Right renal cortex interstitium (tissue), 3 donors: ENCODE measurements at regions not wholly inside any gene's neighbourhood (a gene's known extent, or its start where the extent isn't known, plus 50 kb on each side); places are given as distances from the start of the nearest gene placed in this dataset.
"Not testable (repeated sequence)": the region's sequence is repeated elsewhere in the genome, so short reads cannot be mapped to it uniquely, and the experiment has no call there.

Experiments used
- DNase-seq, 3 donors: peaks; one replicate each; pipeline ENCODE4 v3.0.0-alpha.2; 2013; ENCODE audit warnings: low read depth in 3 of 3, low spot score in 2 of 3

DNA sequence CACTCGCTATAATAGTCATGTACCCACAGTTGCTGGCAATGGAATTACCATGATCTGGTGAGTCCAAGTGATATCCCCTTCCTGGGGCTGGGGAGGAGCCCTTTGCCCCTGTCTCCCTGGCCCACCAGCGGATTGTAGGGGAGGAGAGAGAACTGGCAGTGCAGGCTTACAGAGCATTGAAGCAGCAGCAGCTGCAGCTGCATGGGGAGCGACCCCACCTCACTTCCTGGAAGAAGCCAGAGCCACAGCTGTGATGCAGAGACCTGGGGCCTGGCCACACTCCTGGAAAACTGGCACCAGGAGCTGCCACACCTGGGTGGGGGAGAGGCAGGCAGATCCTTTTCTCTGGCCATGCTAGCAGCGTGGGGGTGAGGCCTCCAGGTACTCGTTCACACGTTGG is 300.1 kb upstream of the PROK2 start:
- DNase-seq: no peak

DNA sequence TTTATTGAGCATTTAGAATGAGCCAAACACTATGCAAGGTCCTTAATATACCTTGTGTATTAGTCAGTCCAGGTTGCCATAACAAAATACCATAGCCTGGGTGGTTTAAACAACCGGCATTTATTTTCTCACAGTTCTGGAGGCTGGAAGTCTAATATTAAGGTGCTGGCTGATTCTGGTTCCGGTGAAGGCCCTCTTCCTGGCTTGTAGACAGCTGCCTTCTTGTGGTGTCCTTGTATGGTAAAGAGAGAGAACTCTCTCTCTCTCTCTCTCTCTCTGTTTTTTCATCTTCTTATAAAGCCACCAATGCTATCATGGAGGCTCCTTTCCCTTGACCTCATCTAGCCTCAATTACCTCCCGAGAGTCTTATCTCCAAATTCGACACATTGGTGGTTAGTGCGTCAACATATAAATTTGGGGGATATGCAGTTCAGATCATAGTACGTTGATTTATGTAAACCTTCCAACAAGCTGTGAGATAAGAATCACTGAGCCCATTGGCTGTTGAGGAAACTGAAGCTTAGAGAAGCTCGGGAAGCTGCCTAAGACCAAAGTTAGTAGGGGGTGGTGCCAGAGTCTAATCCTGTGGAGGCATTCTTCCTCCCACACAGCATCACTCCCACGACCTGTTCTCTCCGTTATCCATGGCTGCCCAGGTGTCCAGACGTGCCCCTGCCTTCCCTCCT is 298.0 kb upstream of the PROK2 start:
- no peak for DNase-seq

DNA sequence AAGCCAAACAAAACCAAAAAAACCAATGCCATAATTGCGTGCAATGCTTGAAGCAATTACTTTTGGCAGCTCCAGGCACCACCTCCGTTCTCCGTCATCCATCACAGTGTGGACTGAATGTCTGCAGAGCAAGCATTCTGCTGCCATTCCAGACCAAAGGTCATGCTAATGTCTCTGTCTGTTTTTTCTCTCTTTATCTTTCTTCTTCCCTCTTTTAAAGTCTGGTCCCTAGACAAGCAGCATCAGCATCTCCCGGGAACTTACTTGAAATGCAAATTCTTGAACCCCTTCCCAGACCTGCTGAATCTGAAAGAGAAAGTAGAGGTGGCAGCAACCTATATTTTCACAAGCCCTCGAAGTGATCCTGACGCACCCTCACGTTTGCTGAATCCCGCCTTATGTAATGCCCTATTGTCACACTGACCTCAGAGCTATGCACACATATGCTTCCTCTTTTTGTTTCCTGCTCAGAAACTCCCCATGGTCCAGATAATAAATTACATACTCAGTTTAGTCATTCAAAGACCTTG is 297.3 kb upstream of the PROK2 start:
- DNase-seq: no peak

DNA sequence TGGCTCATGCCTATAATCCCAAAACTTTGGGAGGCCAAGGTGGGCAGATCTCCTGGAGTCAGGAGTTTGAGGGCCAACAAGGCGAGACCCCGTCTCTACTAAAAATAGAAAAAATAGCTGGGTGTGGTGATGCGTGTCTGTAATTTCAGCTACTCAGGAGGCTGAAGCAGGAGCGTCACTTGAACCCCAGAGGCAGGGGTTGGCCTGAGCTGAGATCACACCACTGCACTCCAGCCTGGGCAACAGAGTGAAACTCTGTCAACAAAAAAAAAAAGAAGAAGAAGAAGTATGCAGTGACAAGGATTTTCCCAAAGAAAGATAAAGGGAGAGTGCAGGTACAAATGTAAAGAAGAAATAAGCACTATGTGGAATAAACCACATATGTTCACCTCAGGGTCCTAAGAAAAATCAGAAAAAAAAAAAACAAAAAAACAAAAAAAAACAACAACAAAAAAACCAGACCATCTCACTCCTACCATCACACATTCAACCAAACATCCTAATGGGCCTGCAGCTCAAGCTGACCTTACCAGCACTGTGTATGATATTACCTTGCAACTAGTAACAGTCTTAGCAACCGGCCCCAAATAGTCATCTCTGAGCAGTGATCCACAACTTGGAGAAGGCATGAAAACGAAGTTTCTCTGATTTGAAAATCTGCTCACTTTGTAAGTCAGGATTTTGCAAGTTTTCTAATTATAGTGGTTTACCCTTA is 296.7 kb upstream of the PROK2 start:
- no peak for DNase-seq

DNA sequence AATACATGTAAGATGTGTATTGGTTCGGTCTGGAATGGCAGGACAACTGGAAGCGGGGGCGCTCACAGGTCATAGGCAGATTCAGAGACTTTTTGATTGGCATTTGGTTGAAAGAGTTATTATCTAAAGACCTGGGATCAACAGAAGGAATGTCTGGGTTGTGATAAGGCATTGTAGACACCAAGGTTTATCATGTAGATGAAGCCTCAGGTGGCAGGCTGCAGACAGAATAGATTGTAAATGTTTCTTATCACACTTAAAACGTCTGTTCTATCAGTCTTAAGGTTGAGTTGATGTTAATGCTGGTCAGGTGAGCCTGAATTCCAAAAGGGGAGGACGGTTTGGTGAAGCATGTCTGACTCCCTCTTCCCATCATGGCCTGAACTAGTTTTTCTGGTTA is 295.9 kb upstream of the PROK2 start:
- no peak for DNase-seq

DNA sequence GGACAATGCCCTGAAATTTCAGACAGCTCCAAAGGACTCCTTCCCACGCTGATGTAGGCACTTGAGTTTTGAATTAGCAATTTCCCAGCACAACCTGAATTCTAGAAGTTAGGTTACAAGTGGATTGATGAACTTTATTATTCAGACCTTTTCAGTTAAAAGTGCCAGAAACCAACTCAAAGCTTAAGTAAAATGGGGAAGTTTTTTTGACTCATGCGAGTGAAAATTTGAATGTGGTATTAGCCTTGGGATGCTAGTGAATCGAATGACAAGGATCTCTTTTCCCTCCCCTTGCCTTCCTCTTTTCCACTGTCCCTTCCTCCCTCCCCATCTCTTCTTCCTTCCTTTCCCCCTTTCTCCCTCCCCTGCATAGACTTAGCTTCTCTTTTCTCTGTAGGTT is 295.1 kb upstream of the PROK2 start:
- DNase-seq: no peak

DNA sequence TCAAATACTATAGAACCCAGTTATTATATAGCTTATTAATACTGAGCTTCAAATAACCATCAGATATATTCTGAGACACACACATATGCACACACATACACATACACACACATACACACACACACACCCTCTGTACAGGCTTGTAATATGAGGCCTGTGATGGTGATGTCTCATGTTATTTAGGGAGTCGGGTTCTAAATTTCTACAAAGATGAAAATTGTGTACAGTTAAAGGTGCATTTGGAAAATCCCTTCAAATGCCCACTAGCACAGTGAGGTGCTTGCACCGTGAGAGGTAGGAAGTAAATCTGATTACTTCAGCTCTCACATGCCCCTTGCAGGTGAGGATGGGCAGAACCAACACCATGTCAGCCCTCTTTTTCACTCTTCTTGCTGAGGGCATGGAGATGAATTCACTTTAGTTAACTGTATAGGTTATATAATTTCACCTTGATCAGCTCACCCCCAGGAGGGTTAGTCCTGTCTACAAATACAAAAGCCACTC is 294.5 kb upstream of the PROK2 start:
- DNase-seq: no peak

DNA sequence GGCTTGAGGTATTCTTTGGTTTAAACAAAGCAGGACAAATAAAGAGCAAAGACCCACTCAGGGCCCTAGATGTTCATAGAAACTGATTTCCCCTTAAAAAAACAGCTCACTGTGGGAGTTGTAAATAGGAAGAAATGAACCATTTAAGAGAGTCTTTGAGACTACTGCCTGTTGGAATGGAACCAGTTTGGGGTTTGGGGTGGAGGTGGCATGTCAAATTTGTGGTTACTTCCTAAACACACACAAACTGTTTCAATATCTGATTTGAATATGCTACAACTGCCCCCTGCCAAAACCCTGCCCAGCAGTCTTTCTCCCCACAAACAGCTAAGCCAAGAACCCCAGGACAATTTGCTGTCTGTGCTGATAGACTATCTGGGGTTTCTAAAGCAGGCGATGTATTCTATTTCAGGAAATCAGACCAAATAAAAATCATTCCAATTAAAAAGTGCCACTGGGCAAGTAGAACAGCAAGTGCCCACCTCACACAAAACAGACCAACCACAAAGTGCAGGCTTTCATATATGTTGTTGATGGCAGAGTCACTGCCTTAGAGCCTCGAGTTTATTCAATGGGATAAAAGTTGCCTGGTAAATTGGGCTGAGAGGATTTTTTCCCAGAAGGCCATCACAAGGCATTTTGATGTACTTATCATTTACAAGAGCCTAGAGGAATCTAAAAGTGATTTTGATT is 293.9 kb upstream of the PROK2 start:
- DNase-seq: no peak

DNA sequence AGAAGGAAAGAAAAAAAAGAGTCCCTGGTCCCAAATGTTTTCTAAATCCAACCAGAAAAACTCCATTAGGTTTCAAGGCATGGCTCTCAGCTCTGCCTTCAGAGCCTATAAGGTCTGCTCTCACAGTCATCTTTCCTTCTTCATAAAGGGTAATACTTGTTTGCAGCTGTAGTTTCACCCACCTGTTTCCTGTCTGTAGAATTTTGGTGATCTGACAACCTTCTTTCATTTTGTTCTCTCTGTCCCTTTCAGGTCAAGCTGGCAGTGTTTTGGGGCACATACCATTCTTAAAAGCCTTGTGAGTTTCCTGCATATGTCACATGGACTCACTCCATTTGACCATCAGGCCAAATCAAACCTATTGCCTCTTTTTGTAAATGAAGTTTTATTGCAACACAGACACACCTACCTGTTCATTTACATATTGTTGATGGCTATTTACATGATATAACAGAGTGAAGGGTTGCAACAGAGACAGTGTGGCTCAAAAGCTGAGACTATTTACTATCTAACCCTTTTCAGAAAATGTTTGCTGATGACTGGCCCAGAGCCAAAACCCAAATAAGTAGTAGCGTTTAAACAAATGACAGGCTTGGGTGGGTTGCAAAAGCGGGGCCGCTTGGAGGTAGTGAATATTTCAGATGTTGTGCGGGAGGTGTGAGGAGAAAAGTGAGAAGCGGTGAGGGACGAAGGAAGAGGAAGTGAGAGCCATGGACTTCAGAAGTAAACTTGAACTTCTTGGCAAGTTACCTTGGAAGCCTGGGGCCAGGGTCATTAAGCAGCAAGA is 292.7 kb upstream of the PROK2 start:
- no peak for DNase-seq

DNA sequence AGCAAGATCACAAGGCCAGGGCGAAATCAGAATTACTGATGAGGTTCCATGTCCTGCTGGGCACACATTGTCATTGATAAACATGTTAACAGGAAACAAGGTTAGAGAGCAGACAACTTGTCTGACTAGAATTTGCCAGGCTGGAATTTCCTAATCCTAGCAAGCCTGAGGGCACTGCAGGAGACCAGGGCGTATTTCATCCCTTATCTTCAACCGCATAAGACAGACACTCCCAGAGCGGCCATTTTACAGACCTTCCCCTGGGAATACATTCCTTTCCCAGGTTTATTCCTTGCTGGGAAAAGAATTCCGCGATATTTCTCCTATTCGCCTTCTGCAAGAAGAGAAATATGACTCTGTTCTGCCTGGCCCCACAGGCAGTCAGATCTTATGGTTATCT is 290.9 kb upstream of the PROK2 start:
- DNase-seq: not testable (repeated sequence)

DNA sequence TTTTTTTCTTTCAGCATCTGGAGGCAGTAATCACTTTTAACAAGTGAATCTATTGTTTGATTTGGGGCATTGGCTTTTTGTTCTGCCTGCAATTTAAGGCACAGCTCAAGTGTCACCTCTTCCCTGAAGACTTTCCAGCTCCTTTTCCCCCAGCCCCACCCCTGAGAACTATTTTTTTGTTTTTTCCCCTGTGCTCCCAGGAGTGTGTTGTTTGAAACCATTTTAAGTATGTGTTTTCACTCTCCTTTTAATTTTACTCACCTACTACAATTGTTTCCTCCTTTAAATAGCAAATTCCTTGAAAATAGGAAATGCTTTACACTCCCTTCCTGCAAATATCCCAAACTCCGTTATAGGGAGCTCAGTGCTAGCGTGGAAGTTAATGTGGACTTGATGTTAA is 286.7 kb upstream of the PROK2 start:
- no peak for DNase-seq

DNA sequence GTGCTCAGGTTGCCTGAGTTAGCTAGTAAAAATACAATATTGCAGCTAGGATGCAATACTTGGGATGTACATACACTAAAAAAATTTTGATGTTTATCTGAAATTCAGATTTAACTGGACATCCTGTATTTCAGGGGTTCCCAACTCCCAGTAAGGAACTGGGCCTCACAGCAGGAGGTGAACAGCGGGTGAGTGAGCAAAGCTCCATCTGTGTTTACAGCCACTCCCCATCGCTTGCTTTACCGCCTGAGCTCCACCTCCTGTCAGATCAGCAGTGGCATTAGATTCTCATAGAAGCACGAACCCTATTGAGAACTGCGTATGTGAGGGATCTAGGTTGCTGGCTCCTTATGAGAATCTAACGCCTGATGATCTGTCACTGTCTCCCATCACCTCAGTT is 285.1 kb upstream of the PROK2 start:
- no peak for DNase-seq

DNA sequence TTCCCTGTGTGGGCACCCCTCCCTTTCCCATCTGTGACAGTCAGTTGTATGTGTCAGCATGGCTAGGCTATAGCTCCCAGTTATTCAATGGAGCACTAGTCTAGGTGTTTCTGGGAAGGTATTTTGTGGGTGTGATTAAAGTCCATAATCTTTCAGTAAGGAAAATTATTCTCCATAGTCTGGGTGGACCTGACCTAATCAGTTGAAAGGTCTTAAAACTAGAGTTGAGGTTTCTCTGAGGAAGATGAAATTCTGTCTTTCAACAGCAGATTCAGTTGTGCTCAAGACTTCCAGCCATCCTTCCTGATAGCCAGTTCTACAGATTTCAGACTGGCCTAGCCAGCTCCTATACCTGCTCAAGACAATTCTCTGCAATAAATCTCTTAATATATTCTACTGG is 284.6 kb upstream of the PROK2 start:
- DNase-seq: no peak

DNA sequence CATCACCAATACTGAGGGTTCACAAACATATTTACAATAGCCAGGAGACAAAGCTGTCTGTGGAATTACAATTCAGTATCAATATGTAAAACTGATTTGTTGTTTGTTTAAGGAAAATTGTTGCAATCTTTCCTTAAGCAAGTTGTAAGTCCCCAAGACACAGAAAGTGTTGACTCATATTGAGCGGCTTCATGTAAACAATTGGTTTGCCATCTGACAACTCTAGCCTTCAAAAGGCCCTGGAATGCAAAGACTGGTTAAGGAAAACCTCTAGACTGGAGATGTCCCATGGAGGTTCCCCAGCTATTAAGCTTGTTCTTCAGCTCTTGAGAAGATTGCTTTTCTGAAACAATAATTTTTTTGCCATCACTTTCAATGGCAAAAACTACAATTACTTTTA is 283.7 kb upstream of the PROK2 start:
- DNase-seq: no peak

DNA sequence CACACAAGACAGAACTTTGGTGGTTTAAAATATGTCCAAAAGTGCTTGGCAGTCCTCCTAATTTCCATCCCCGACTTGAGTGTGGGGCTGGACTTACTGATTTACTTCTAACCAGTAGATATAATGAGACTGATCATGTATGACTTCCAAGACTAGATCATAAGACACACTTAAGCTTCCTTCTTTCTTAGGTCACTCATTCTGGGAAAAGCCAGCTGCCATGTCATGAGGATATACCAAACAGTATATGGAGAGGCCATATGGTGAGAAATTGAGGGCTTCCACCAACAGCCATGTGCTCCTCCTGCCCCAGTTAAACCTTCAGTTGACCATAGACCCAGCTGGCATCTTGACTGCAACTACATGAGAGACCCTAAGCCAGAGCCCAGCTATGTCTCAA is 282.8 kb upstream of the PROK2 start:
- DNase-seq: no peak

DNA sequence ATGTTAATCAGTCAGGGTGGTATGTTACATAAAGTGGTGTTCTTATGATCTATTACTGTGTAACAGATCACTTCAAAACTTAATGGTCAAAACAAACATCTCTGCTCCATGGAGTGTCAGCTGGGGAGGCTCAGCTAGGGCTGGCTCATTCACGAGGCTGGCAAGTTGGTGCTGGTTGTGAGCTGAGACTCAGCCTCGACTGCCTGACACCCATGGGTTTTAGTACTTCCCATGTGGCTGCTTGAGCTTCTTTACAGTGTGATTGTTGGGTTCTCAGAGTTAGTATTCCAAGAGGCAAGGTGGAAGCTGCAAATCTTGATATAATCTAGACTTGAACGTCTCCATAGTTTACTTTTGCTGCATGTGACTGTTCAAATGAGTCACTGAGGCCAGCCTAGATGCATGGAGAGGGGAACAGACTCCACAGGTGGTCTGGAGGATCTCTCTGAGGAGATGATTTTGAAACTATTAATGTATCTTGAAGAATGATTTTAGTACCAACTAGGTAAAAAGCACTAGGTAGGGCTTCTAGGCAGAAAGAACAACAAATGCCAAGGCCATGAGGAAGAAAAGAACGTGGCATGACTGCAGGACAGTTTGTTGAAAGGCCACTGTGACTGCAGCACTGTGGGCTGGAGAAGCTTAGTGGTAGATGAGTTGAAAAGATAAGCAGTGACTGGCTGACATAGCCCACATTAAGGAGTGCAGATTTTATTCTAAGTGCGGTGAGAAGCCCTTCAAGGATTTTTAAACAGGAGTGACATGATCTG is 281.1 kb upstream of the PROK2 start:
- no peak for DNase-seq

DNA sequence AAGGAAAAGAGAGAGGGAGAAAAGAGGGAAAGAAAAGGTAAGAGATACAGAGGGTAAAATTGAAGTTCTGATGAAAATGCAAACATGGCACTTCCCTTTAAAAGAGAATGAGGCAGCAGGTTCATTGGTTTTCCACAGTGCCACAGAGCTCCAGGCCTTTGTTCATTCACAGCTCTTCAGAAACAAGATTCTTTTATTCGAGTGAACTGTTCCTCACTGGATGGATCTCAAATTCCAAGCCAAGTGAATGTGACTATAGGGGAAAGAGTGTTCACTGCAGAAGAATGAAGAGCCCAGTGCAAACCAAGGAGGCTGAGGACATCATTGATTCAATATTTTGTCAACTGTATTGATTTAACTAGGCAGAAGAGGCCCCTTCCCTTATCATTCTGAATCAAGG is 280.3 kb upstream of the PROK2 start:
- DNase-seq: no peak

DNA sequence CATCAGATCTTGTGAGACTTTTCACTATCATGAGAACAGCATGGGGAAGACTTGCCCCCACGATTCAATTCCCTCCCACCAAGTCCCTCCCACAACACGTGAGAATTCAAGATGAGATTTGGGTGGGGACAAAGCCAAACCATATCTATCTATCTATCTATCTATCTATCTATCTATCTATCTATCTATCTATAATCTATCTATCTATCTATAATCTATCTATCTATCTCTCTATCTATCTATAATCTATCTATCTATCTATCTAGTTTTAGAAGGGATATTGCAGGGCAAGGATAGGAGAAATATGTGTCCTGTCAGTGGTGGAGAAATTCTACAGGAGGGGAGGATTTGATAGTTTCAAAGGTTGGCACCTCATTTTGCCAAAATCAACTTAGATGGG is 279.8 kb upstream of the PROK2 start:
- not testable (repeated sequence) for DNase-seq

DNA sequence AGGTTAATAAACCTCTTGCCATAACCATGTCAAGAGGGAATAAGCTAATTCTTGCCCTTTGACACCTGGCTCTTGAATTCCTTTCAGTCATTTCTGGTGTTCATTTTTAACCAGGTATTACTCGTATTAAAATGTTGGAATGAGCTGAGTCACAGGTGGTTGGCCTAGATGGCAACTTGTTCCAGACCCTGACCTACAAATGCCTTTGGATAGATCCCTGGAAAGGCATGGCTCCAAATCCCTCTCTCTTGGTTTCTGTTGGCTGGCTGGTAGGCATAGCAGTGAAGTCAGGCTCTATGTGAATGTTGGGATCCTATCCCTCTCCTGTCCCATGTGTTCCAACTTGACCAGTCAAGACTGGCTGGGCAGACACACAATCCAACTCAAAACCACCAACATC is 277.1 kb upstream of the PROK2 start:
- no peak for DNase-seq

DNA sequence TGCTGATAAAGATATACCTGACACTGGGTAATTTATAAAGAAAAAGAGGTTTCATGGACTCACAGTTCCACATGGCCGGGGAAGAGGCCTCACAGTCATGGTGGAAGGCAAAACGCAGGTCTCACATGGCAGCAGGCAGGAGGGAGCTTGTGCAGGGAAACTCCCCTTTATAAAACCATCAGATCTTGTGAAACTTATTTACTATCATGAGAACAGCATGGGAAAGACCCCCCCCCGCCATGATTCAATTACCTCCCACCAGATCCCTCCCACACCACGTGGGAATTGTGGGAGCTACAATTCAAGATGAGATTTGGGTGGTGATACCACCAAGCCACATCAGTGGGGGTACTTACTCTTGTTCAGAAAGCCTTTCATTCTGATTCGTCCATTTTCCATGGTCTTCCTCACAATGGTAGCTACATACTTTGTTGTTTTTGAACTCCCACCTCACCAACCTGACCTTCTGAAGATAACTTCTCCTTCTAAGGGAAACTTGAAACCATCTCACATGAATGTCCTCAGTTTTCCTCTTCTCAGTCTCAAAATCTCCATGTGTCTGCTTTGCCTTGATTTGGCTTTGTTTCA is 275.6 kb upstream of the PROK2 start:
- no peak for DNase-seq
